ENCODE measurements at regions not wholly inside any gene's neighbourhood (a gene's known extent, or its start where the extent isn't known, plus 50 kb on each side); places are given as distances from the start of the nearest gene placed in this dataset.

DNA sequence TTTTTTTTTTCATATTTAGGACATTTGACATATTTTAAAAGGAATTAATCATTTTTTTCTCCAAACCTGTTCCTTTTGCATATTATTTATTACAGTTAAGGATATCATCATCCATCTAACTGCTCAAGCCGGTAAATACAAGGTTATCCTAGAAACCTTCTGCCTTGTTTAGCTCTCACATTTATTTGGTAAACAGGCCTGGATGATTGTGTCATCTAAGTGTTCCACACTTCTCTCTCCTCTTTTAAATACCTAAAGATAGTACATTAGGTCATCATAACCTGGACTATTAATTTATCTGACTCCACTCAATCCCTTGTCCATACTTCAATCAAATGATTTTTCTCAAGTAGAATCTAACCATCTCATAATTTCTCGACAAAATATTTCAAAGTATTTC lies 511.7 kb upstream of the KLHL1 start:
- TF ChIP-seq, protein P1, sequence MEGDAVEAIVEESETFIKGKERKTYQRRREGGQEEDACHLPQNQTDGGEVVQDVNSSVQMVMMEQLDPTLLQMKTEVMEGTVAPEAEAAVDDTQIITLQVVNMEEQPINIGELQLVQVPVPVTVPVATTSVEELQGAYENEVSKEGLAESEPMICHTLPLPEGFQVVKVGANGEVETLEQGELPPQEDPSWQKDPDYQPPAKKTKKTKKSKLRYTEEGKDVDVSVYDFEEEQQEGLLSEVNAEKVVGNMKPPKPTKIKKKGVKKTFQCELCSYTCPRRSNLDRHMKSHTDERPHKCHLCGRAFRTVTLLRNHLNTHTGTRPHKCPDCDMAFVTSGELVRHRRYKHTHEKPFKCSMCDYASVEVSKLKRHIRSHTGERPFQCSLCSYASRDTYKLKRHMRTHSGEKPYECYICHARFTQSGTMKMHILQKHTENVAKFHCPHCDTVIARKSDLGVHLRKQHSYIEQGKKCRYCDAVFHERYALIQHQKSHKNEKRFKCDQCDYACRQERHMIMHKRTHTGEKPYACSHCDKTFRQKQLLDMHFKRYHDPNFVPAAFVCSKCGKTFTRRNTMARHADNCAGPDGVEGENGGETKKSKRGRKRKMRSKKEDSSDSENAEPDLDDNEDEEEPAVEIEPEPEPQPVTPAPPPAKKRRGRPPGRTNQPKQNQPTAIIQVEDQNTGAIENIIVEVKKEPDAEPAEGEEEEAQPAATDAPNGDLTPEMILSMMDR (conservative IDR thresholded peaks at IDR 0.05; ENCODE audit: low read depth, low read length): no peak
- TF ChIP-seq EZH2phosphoT487 (IDR thresholded peaks at IDR 0.05; ENCODE audit: borderline replicate concordance, low read length) (no peak), EZH2 (IDR thresholded peaks at IDR 0.05; ENCODE audit: low read length, unreplicated experiment) (no peak)
